ENCODE measurements at regions not wholly inside any gene's neighbourhood (a gene's known extent, or its start where the extent isn't known, plus 50 kb on each side); places are given as distances from the start of the nearest gene placed in this dataset.
A peak's percentile ranks its signal among the peaks of the same experiment; 100 is the strongest.

- TF ChIP-seq CTCF (IDR thresholded peaks at IDR 0.05; ENCODE audit: insufficient read depth, low read depth, low read length) (peak; percentile 33), EZH2 (IDR thresholded peaks at IDR 0.05; ENCODE audit: insufficient read depth, low read length) (no peak)
Measured at GRCh38 chr1:199243423-199244061, 604.7 kb downstream of the PTPRC start.

Measured in astrocyte (in vitro differentiated cells and primary cell).